HCT116 (cell line): ENCODE measurements at regions not wholly inside any gene's neighbourhood (a gene's known extent, or its start where the extent isn't known, plus 50 kb on each side); places are given as distances from the start of the nearest gene placed in this dataset.

Experiments
- ATAC-seq: fragments of 200-7000 bp; cut with Tn5 transposase; 2 replicates; pipeline ENCODE4 v1.9.1; 2020; ENCODE audit warnings: mild to moderate bottlenecking, moderate library complexity
- BruUV-seq: library from RNA; stranded (reverse); fragments of 400-500 nt; replicated peaks from 2 replicates; lab custom pipeline; 2021; lab: Mats Ljungman, UMichigan
- CTCF ChIA-PET: fragments of 300-600 bp; sonication (Branson Sonifier 250); formaldehyde crosslinking; loops from one replicate; lab custom pipeline; 2021; ENCODE audit warnings: antibody characterized with exemption; lab: Charles Lee
- POLR2A ChIA-PET: fragments of 300-600, 350-600 bp; sonication (Branson Sonifier 250); formaldehyde crosslinking; loops from one replicate; lab custom pipeline; 2021; ENCODE audit warnings: antibody characterized with exemption; lab: Charles Lee
- RAD21 ChIA-PET, 2 experiments: fragments of 300-600 bp; sonication (Branson Sonifier 250); formaldehyde crosslinking; loops; one replicate each; lab custom pipeline; 2023; ENCODE audit warnings: low total read pairs in 2 of 2; ENCODE audit not compliant: uncharacterized antibody in 2 of 2, unreplicated experiment in 2 of 2, low non-redundant PET in 1 of 2; lab: Charles Lee
- DNase-seq: peaks from one replicate; pipeline ENCODE4 v3.0.0-alpha.2; 2010; ENCODE audit warnings: low read depth, low spot score
- H2AFZ ChIP-seq: fragments of 200-600 bp; shearing (Covaris generic), sonication (generic); 2 replicates; pipeline ENCODE4 v1.6.1; 2017; ENCODE audit warnings: low read depth, mixed run types, mixed read lengths, antibody characterized with exemption, low read length; ENCODE audit not compliant: poor library complexity, severe bottlenecking
- H3K27ac ChIP-seq: 2 replicates; pipeline ENCODE4 v1.5.1; 2012; ENCODE audit warnings: low read depth, low read length
- H3K27me3 ChIP-seq: fragments of 200-600 bp; sonication (generic); 2 replicates; pipeline ENCODE4 v1.6.1; 2016; ENCODE audit warnings: mixed run types, low read length, mixed read lengths; ENCODE audit not compliant: insufficient read depth
- H3K36me3 ChIP-seq, 2 experiments: fragments of 200-500 bp in 1 of 2; fragments of 200-600 bp in 1 of 2; sonication (Bioruptor generic) in 1 of 2; sonication (generic) in 1 of 2; 2 replicates each; pipeline versions ENCODE4 v1.5.1 to v1.6.1; 2014 to 2016; ENCODE audit warnings: low read length in 2 of 2, inconsistent platforms in 1 of 2, mixed read lengths in 1 of 2, mixed run types in 1 of 2; ENCODE audit not compliant: insufficient read depth in 2 of 2, control insufficient read depth in 1 of 2
- H3K4me1 ChIP-seq, 2 experiments: fragments of 200-600 bp in 1 of 2; sonication (generic) in 1 of 2; 2 replicates each; pipeline versions ENCODE4 v1.5.1 to v1.6.1; 2012 to 2017; ENCODE audit warnings: low read length in 2 of 2, inconsistent platforms in 1 of 2, mild to moderate bottlenecking in 1 of 2, mixed read lengths in 1 of 2, mixed run types in 1 of 2, moderate library complexity in 1 of 2; ENCODE audit not compliant: insufficient read depth in 2 of 2, control insufficient read depth in 1 of 2
- H3K4me2 ChIP-seq: fragments of 200-600 bp; sonication (generic); 2 replicates; pipeline ENCODE4 v1.6.1; 2017; ENCODE audit warnings: mixed run types, low read length, mixed read lengths
- H3K4me3 ChIP-seq, 2 experiments: fragments of 200-600 bp in 1 of 2; sonication (generic) in 1 of 2; replicated peaks in 1 of 2; 2 replicates each; pipeline ENCODE4 v1.5.1; 2011 to 2016; ENCODE audit warnings: low read length in 2 of 2, control low read depth in 1 of 2, low read depth in 1 of 2, mild to moderate bottlenecking in 1 of 2, mixed read lengths in 1 of 2, mixed run types in 1 of 2
- H3K79me2 ChIP-seq: fragments of 200-600 bp; sonication (generic); 2 replicates; pipeline ENCODE4 v1.6.1; 2017; ENCODE audit warnings: mild to moderate bottlenecking, mixed run types, low read length, moderate library complexity, mixed read lengths; ENCODE audit not compliant: insufficient read depth
- H3K9ac ChIP-seq: fragments of 200-600 bp; sonication (generic); 2 replicates; pipeline ENCODE4 v1.6.1; 2016; ENCODE audit warnings: low read length, mixed read lengths
- H3K9me2 ChIP-seq: fragments of 200-600 bp; sonication (generic), shearing (Covaris generic); 2 replicates; pipeline ENCODE4 v1.6.1; 2017; ENCODE audit warnings: mixed run types, mild to moderate bottlenecking, moderate library complexity; ENCODE audit not compliant: insufficient read depth
- H3K9me3 ChIP-seq, 2 experiments: fragments of 200-500 bp in 1 of 2; fragments of 200-600 bp in 1 of 2; sonication (Bioruptor generic) in 1 of 2; sonication (generic) in 1 of 2; 2 replicates each; pipeline ENCODE4 v1.6.1; 2014 to 2017; ENCODE audit warnings: low read length in 2 of 2, mixed read lengths in 2 of 2, inconsistent platforms in 1 of 2, low read depth in 1 of 2, mild to moderate bottlenecking in 1 of 2, mixed run types in 1 of 2, moderate library complexity in 1 of 2; ENCODE audit not compliant: control insufficient read depth in 1 of 2, insufficient read depth in 1 of 2
- H4K20me1 ChIP-seq: fragments of 200-600 bp; sonication (generic), shearing (Covaris generic); 2 replicates; pipeline ENCODE4 v1.6.1; 2017; ENCODE audit warnings: mixed run types, mild to moderate bottlenecking, moderate library complexity; ENCODE audit not compliant: insufficient read depth
- ATF3 ChIP-seq: IDR thresholded peaks from 2 replicates; pipeline ENCODE4 v1.6.1; 2012
- EZH2phosphoT487 ChIP-seq: fragments of 200-600 bp; IDR thresholded peaks from 2 replicates; pipeline ENCODE4 v1.6.1; 2018; ENCODE audit warnings: antibody characterized with exemption, borderline replicate concordance
- JUND ChIP-seq: IDR thresholded peaks from 2 replicates; pipeline ENCODE4 v1.6.1; 2012
- RAD21 ChIP-seq: IDR thresholded peaks from 2 replicates; pipeline ENCODE4 v1.6.1; 2012; ENCODE audit warnings: low read depth, mild to moderate bottlenecking
- REST ChIP-seq: IDR thresholded peaks from 2 replicates; pipeline ENCODE4 v1.6.1; 2012; ENCODE audit warnings: low read depth
- SP1 ChIP-seq: IDR thresholded peaks from 2 replicates; pipeline ENCODE4 v1.6.1; 2012; ENCODE audit warnings: low read depth
- TCF7L2 ChIP-seq: IDR thresholded peaks from 2 replicates; pipeline ENCODE4 v1.7.0; 2011; ENCODE audit warnings: borderline replicate concordance, inconsistent platforms; ENCODE audit not compliant: insufficient read depth, insufficient read length; ENCODE audit errors: extremely low read depth
- ZBTB33 ChIP-seq: IDR thresholded peaks from 2 replicates; pipeline ENCODE4 v1.6.1; 2011; ENCODE audit warnings: mild to moderate bottlenecking, low read length, moderate library complexity; ENCODE audit not compliant: insufficient replicate concordance; ENCODE audit errors: extremely low read depth
- intact Hi-C: fragments of 100-400 bp; cut with micrococcal nuclease; formaldehyde crosslinking; loops from 2 replicates; pipeline ENCODE4 v1.10.0; 2022

GRCh38 chr6:91961671-91962070 is 1374.8 kb upstream of the MAP3K7 start:
- Histone ChIP-seq H3K79me2 (no peaks in the 10 kb centered on the region), H4K20me1 (no peaks in the 10 kb centered on the region), H3K9ac (no peak overlapping the region), H2AFZ (no peak overlapping the region), H3K27me3 (no peaks in the 10 kb centered on the region), H3K9me3 (peaks cover 3 to 9% of the 10 kb centered on the region in 2 experiments; a peak in 2 of 4 replicates), H3K4me2 (no peak overlapping the region), H3K27ac (no peak overlapping the region), H3K36me3 (no peaks in the 10 kb centered on the region), H3K4me3 (no peak overlapping the region), H3K4me1 (no peaks in the 10 kb centered on the region), H3K9me2 (no peaks in the 10 kb centered on the region)
- DNase-seq, result no peak
- ATAC-seq, result no peak
- ChIA-PET POLR2A (no interaction called here), CTCF (no interaction called here), RAD21 (no interaction called here)
- no TSS peak for BruUV-seq
- TF ChIP-seq TCF7L2 (no peak), SP1 (no peak), JUND (no peak), EZH2phosphoT487 (no peak), REST (no peak), RAD21 (no peak), ZBTB33 (no peak), ATF3 (no peak)
- intact Hi-C loops, result no loop called here
